ENCODE measurements at regions not wholly inside any gene's neighbourhood (a gene's known extent, or its start where the extent isn't known, plus 50 kb on each side); places are given as distances from the start of the nearest gene placed in this dataset.
"Not testable (repeated sequence)": the region's sequence is repeated elsewhere in the genome, so short reads cannot be mapped to it uniquely, and the experiment has no call there.

DNA sequence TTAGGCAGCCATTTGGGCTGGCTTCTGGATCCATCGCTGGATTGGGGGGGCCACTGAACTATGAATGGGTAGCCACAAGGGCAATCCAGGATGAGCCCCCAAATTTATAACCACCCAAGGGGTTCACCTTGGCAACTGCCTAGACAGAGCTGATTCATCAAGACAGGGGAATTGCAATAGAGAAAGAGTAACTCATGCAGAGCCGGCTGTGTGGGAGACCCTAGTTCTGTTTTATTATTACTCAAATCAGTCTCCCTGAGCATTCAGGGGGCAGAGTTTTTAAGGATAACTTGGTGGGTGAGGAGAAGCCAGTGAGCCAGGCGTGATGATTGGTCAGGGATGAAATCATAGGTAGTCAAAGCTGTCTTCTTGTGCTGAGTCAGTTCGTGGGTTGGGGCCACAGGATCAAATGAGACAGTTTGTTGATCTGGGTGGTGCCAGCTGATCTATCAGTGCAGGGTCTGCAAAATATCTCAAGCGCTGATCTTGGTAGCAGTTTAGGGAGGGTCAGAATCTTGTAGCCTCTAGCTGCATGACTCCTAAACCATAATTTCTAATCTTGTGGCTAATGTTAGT is 57.9 kb downstream of the DNAJB9 start:
- DNase-seq = no peak

DNA sequence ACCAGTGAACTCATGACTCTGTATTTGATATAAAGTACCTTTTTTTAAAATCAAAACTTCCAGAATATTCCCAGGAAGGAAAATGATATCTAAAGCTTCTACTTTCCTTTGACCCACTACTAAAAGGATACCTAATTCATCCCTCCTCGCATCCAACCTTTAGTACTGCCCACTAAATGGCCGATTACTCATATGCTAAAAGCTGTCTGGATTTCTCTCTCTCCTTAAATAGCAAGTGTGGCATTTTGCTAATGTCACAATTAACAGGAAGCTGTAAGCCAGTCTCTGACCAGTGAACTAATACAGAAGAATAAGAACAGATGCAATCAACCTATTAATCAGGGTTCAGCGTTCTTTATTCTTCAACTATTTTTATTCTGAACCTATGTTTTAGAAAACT is 59.0 kb downstream of the DNAJB9 start:
- DNase-seq = no peak

- DNase-seq = no peak
Observed at GRCh38 chr7:108629651-108630400, 60.2 kb downstream of the DNAJB9 start.

DNA sequence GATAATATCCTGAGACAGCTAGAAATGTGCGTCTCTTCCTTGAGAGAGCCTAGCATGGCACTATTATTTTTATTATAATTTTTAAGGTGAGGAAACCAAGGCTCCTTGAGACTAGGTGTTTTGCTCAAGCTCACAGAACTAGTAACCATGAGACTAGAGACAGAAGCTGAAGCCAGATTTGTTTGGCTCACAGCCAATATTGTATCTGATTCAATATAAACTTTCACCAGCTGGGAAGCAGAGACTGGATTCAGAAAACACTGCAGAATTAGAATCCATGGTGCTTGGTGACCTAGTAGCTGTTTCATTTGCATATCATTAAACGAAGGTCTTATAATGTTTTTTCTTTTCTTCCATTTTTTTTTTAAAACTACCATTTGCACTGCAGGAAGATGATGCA is 64.4 kb downstream of the DNAJB9 start:
- DNase-seq = no peak

DNA sequence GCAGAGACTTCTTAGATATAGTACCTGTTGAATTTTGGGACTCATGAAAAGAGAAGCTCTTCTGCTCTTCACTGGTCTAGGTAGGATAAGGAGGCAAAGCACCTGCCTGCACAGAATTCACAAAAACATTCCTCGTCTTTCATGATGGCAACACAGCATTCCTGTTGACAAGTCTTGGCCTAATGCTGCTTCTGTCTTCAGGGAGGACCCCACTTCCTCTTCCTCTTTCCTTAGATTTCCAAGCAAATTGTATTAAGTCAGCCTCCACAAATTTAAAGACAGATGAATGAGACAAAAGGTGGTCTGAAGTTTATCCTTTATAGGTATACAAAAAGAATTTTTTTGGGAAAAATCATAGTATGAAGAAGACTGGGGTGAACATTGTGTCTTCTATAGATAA is 64.9 kb downstream of the DNAJB9 start:
- no peak for DNase-seq

- DNase-seq = no peak
Observed at GRCh38 chr7:108637049-108637621, 67.5 kb downstream of the DNAJB9 start.

- DNase-seq = no peak
Observed at GRCh38 chr7:108642126-108642525, 72.5 kb downstream of the DNAJB9 start.

GRCh38 chr7:108643136-108643535 is 73.5 kb downstream of the DNAJB9 start:
- no peak for DNase-seq

DNA sequence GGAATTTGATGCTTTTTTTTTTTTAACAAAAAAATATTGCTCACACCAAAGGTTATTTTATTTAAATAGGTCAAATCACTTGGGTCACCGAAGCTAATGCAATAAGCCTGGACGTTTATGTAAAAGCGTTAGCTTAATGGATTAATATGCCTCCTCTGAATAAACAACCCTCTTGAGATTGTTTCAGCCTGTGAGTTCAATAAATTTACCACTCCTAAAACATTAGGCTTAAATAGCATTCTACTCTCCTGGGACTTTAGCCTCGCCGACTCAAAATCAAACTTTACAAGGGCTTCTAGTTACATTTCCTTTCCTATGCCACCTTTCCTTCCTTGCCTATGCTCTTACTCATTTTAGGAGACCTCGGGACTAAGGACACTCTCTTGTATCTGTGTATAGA is 79.3 kb downstream of the DNAJB9 start:
- no peak for DNase-seq

DNA sequence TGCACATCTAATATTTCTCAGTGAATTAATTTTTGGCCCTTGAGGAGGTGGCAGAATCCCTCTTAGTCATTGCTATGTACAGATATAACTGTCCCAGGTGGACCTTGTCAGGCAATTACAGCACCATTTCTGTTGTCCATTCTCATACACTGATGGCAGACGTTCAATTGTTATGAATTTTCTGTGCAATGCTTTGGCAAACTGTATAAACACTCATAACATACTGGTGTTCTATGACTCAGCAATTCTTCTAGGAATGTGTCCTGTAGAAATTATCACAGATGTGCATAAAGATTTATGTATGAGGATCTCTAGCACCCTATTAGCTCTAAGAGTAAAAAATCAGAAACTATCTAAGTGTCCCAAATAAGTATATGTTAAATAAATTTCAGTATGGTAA is 80.8 kb downstream of the DNAJB9 start:
- no peak for DNase-seq

GRCh38 chr7:108652886-108653285 is 83.2 kb downstream of the DNAJB9 start:
- DNase-seq = no peak

- no peak for DNase-seq
Observed at GRCh38 chr7:108653526-108653925, 83.9 kb downstream of the DNAJB9 start.

- DNase-seq = not testable (repeated sequence)
Observed at GRCh38 chr7:108657140-108657726, 87.6 kb downstream of the DNAJB9 start.

- DNase-seq = no peak
Observed at GRCh38 chr7:108659261-108659660, 89.6 kb downstream of the DNAJB9 start.

- DNase-seq = no peak
Observed at GRCh38 chr7:108659867-108660266, 90.2 kb downstream of the DNAJB9 start.

DNA sequence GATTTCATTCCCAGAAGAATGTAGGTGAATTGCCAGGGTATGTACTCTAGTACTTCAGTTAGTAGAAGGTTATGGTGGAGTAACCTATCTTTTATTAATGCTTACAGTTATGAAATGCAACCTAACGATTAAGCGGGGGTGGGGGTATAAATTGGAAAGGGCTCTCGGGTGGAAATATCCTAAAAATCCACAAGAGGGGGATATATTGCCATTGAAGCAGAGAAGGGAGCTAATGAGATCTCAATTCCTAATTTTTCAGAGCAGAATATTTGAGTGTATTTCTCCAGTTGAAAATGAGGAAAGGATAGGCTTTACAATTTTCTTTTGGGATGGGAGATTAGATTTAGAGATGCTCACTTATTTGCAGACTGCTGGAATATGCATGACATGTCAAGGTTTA is 90.8 kb downstream of the DNAJB9 start:
- no peak for DNase-seq

GRCh38 chr7:108662783-108663362 is 93.2 kb downstream of the DNAJB9 start:
- no peak for DNase-seq

DNA sequence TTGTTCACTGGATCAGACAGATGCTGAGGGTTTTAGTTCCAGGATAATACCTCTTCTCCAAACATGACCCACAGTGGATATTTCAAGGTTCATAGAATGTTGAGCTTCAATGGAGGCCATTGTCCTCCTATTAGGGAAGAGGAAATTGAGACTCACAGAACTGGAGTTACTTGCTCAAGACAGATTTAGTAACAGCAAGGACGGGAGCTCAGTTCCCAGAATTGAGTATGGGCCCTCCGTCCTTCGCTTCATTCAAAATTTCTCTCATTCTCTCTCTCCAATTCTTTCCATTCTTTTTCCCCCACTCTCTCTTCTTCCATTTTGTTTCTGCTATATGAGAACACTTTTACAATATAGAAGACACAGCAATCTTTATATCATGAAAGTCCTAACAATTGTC is 94.0 kb downstream of the DNAJB9 start:
- no peak for DNase-seq

DNA sequence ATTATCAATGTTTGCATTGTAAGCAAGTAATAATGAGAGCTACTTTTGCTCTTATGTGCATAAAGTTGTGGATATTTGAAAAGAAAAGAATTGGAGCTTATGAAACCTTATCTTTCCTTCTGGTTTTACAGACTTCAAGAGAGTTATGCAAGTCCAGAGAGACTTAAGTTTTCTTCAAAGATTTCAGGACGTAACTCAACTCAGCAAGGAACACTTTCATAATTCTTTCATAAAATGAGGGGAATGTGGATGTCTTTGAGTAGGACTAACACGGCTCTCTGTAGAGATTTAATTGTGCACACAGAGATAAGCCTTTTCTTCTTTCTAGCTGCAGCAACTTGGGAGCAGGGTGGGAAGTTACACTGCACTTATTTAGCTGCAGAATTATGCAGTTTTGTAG is 97.5 kb downstream of the DNAJB9 start:
- no peak for DNase-seq

GRCh38 chr7:108669958-108670357 is 100.3 kb downstream of the DNAJB9 start:
- DNase-seq = no peak

DNA sequence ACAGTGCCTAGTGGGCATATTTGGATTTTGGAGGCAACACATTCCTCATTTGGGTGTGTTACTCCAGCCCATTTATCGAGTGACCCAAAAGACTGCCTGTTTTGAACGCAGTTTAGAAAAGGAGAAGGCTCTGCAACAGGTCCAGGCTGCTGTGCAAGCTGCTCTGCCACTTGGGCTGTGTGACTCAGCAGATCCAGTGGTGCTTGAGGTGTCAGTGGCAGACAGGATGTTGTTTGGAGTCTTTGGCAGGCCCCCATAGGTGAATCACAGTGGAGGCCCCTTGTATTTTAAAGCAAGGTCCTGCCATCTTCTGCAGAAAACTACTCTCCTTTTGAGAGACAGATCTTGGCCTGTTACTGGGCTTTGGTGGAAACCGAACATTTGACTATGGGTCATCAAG is 104.0 kb downstream of the DNAJB9 start:
- DNase-seq = not testable (repeated sequence)

DNA sequence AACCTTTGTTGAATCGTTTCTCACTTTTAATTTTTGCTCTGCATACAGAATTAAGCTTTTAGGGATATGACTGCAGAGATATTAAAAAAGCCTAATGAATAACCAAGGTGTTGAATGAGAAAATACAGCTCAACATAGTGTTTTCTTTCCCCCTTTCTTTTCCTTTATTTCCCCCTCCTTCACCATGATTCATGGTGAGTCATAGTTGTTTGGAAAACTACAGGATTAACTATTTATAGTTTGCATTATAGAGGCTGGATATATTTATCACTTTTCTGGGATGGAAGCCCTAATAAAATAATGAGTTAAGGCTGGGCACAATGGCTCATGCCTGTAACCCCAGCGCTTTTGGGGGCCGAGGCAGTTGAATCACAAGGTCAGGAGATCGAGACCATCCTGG is 115.0 kb downstream of the DNAJB9 start:
- no peak for DNase-seq

GRCh38 chr7:108686494-108686893 is 116.8 kb downstream of the DNAJB9 start:
- DNase-seq = no peak

GRCh38 chr7:108697254-108697653 is 127.6 kb downstream of the DNAJB9 start:
- DNase-seq = no peak
